ENCODE measurements at regions not wholly inside any gene's neighbourhood (a gene's known extent, or its start where the extent isn't known, plus 50 kb on each side); places are given as distances from the start of the nearest gene placed in this dataset.

GRCh38 chr11:134640971-134641968 lies 229.2 kb upstream of the B3GAT1 start:
- no peak for TF ChIP-seq CTCF (IDR thresholded peaks at IDR 0.05)
- no peak for TF ChIP-seq POLR2AphosphoS5 (IDR thresholded peaks at IDR 0.05; ENCODE audit: insufficient read depth in 1 of 2, low read depth in 1 of 2)
- TF ChIP-seq POLR2A (IDR thresholded peaks at IDR 0.05): no peak
